Kidney (tissue), 13 donors: ENCODE measurements at regions not wholly inside any gene's neighbourhood (a gene's known extent, or its start where the extent isn't known, plus 50 kb on each side); places are given as distances from the start of the nearest gene placed in this dataset.
A peak's percentile ranks its signal among the peaks of the same experiment; 100 is the strongest.

Source experiments
- DNase-seq, 5 donors: peaks; one replicate each; pipeline ENCODE4 v3.0.0-alpha.2; 2013 to 2020
- FAIRE-seq: peaks from 2 replicates; lab custom pipeline; 2012; peaks lifted over from hg19 to GRCh38; lab: Jason Lieb, UNC
- H3K27ac ChIP-seq, 2 donors: one replicate each; pipeline ENCODE4 v1.7.0; 2013; ENCODE audit warnings: low read depth in 2 of 2, low read length in 2 of 2, inconsistent platforms in 1 of 2
- H3K27me3 ChIP-seq: one replicate; pipeline ENCODE4 v1.7.1; 2013; ENCODE audit warnings: low read length, inconsistent platforms; ENCODE audit not compliant: control insufficient read depth, insufficient read depth
- H3K36me3 ChIP-seq, 3 donors: one replicate each; pipeline versions ENCODE4 v1.7.0 to v1.7.1; 2013; ENCODE audit warnings: low read length in 3 of 3, control low read depth in 1 of 3, inconsistent platforms in 1 of 3; ENCODE audit not compliant: insufficient read depth in 3 of 3, control insufficient read depth in 2 of 3
- H3K4me1 ChIP-seq, 3 donors: one replicate each; pipeline versions ENCODE4 v1.7.0 to v1.7.1; 2013; ENCODE audit warnings: low read length in 3 of 3, inconsistent platforms in 1 of 3, low read depth in 1 of 3; ENCODE audit not compliant: control insufficient read depth in 2 of 3, insufficient read depth in 2 of 3
- H3K4me3 ChIP-seq, 3 donors: one replicate each; pipeline versions ENCODE4 v1.7.0 to v1.8.1; 2013; ENCODE audit warnings: low read length in 3 of 3, control low read depth in 1 of 3, inconsistent platforms in 1 of 3
- H3K9ac ChIP-seq, 3 donors: one replicate each; pipeline versions ENCODE4 v1.7.0 to v1.7.1; 2013; ENCODE audit warnings: low read length in 3 of 3, control low read depth in 1 of 3, inconsistent platforms in 1 of 3
- H3K9me3 ChIP-seq, 3 donors: one replicate each; pipeline versions ENCODE4 v1.7.0 to v1.7.1; 2013; ENCODE audit warnings: low read length in 3 of 3, control low read depth in 1 of 3, inconsistent platforms in 1 of 3; ENCODE audit not compliant: control insufficient read depth in 2 of 3, insufficient read depth in 1 of 3
- intact Hi-C: fragments of 100-400 bp; cut with DNase I; formaldehyde crosslinking; loops from one replicate; pipeline ENCODE4 v1.11.1; 2022
- TF ChIP-seq, protein P1 (sequence below): IDR thresholded peaks from 3 replicates; pipeline ENCODE4 v1.5.1; 2012; ENCODE audit warnings: mild to moderate bottlenecking, moderate library complexity, borderline replicate concordance; ENCODE audit not compliant: insufficient read depth; ENCODE audit errors: extremely low read depth
- donor health status: control.
- donor health status: control.
- donor health status: control.
- donor health status: control.
- donor health status: control.
- donor health status: DM: yes; HTN: yes; CAD: no.
- donor health status: Normal renal cell carcinoma (clear cell type).

DNA sequence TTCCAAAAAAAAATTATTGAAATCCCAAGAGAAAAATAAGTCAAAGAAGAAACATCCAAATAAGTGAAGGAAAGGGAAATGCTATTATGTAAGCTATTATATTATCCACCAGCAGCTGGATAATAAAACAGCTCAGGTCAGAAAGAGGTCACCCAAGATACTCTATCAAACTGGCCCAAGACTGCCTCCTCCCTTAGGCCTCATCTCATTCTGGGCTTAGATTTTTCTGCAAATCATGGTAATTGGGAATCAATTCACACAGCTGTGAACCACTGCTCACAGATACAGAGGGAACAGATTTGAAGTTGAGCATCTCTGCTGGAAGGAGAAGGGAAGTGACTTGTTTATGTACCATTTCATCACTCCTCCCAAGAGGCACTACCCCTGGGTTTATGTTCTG is 294.6 kb upstream of the DPPA4 start:
- TF ChIP-seq, protein P1, sequence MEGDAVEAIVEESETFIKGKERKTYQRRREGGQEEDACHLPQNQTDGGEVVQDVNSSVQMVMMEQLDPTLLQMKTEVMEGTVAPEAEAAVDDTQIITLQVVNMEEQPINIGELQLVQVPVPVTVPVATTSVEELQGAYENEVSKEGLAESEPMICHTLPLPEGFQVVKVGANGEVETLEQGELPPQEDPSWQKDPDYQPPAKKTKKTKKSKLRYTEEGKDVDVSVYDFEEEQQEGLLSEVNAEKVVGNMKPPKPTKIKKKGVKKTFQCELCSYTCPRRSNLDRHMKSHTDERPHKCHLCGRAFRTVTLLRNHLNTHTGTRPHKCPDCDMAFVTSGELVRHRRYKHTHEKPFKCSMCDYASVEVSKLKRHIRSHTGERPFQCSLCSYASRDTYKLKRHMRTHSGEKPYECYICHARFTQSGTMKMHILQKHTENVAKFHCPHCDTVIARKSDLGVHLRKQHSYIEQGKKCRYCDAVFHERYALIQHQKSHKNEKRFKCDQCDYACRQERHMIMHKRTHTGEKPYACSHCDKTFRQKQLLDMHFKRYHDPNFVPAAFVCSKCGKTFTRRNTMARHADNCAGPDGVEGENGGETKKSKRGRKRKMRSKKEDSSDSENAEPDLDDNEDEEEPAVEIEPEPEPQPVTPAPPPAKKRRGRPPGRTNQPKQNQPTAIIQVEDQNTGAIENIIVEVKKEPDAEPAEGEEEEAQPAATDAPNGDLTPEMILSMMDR = no peak
- H3K4me3 ChIP-seq = no peak overlapping the region
- no peak overlapping the region for H3K27ac ChIP-seq
- intact Hi-C loops = no loop called here
- FAIRE-seq = no peak
- no peaks in the 10 kb centered on the region for H3K4me1 ChIP-seq
- peak in 2 of 5 donors; percentile 51 to 71 for DNase-seq
- no peaks in the 10 kb centered on the region for H3K27me3 ChIP-seq
- no peak overlapping the region for H3K9ac ChIP-seq
- peaks cover 0 to 2% (median 0%) of the 10 kb centered on the region in 3 donors for H3K9me3 ChIP-seq
- no peaks in the 10 kb centered on the region for H3K36me3 ChIP-seq

DNA sequence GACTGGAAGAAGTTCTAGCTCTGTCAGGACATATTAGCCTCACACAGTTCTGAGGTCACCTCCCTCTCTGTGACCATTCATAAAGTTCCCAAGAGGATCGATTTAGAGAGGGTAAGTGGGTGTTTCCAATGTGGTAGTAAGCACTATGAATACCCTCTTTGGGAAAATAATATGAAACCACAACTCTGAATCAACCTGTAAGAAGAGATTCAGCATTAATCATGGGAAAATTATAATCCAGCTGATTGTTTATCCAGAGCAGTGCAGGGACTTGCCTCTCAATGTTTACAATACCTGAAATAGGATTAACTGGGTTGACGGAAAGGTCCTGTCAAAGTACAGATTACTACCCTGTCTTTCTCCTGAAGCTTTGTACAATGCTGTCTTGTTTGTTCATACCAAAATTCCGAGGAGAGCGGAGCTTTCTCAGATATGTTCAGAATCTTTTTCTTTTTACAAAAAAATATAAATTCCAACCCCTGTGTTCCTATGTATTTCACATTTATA is 302.9 kb upstream of the DPPA4 start:
- TF ChIP-seq, protein P1 = no peak
- FAIRE-seq (no peak), DNase-seq (no peak)
- intact Hi-C loops = no loop called here
- Histone ChIP-seq H3K4me1 (no peaks in the 10 kb centered on the region), H3K27ac (no peak overlapping the region), H3K9ac (no peak overlapping the region), H3K9me3 (no peaks in the 10 kb centered on the region), H3K4me3 (no peak overlapping the region), H3K36me3 (no peaks in the 10 kb centered on the region), H3K27me3 (no peaks in the 10 kb centered on the region)

DNA sequence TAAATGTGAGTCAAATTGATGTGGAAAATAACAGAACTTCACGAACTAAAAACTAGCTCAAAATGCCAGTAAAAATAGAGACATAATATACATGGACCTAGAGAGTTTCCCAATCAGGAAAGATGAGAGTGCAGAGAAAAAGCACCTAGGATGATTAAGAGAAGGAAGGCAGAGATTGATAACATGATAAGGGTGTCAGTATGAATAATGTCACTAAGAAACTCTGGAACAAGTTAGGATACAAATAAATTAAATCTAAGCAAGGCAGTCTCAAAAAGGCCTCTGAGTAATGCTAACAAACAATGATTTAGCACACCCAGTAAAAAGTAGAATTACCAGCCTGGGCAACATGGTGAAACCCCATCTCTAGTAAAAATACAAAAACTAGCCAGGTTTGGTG is 304.7 kb upstream of the DPPA4 start:
- H3K4me1 ChIP-seq = no peaks in the 10 kb centered on the region
- intact Hi-C loops = no loop called here
- H3K4me3 ChIP-seq = no peak overlapping the region
- DNase-seq = no peak
- no peaks in the 10 kb centered on the region for H3K36me3 ChIP-seq
- no peak overlapping the region for H3K27ac ChIP-seq
- H3K9ac ChIP-seq = no peak overlapping the region
- TF ChIP-seq, protein P1 = no peak
- no peak for FAIRE-seq
- no peaks in the 10 kb centered on the region for H3K9me3 ChIP-seq
- no peaks in the 10 kb centered on the region for H3K27me3 ChIP-seq

DNA sequence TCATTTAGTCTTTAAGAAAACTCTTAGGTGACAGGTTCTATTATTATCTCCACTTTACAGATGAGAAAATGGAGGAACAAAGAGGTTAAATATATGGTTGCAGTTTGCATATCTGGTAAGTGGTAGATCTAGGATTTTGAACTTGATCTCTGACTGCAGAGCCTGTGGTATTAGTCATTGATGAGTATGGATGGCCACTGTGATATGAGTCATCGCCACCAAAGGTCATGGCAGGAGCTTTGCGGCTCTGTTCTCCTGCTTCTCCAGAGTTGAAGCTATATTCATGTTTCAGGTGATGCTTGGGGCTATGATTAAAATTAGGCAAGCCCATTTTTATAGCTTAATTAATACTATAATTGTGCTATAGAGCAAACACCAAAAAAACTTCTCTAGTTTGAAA is 306.2 kb upstream of the DPPA4 start:
- Histone ChIP-seq H3K27me3 (no peaks in the 10 kb centered on the region), H3K9ac (no peak overlapping the region), H3K9me3 (no peaks in the 10 kb centered on the region), H3K4me3 (no peak overlapping the region), H3K27ac (no peak overlapping the region), H3K4me1 (no peaks in the 10 kb centered on the region), H3K36me3 (no peaks in the 10 kb centered on the region)
- TF ChIP-seq, protein P1 = no peak
- no peak for DNase-seq
- no peak for FAIRE-seq
- intact Hi-C loops = no loop called here
